Gastrocnemius medialis (tissue), 4 donors: ENCODE measurements at regions not wholly inside any gene's neighbourhood (a gene's known extent, or its start where the extent isn't known, plus 50 kb on each side); places are given as distances from the start of the nearest gene placed in this dataset.

Experiments
- POLR2A ChIP-seq, 2 donors: fragments of 450-650 bp; IDR thresholded peaks; one replicate each; pipeline ENCODE4 v1.6.1; 2017; ENCODE audit warnings: antibody characterized with exemption in 2 of 2, mild to moderate bottlenecking in 2 of 2, moderate library complexity in 2 of 2
- TF ChIP-seq, protein P1 (sequence below), 5 experiments: fragments of 450-650 bp in 3 of 5; fragments of 200-600 bp in 2 of 5; sonication (generic) in 2 of 5; IDR thresholded peaks in 4 of 5; conservative IDR thresholded peaks in 1 of 5; 1 replicate in 4 of 5; 2 replicates in 1 of 5; pipeline ENCODE4 v1.5.1; 2016 to 2019; ENCODE audit warnings: antibody characterized with exemption in 5 of 5, mild to moderate bottlenecking in 3 of 5, moderate library complexity in 3 of 5

DNA sequence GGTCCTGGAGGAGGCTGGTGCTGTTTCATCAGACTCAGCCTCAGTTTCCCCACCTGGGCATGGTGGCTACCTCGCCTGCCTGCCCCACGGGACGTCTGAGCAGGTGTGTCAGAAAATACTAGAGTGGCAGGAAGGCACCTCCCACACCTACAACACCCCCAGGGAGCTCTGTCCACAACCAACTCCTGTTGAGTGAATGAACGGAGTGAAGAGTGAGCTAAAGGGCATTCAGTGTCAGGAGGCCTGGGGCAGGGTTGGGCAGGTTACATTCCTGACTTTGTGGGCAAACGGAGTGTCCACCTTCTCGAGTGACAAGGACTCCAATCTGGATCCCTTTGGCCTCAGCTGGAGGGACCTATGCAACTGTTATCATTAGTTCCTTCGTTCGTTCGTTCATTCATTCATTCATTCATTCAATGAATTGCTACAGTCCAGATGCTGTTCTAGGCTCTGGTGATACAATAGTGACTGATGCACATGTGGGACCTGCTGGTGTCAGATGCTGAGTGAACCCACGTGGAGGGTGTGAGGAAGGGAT, 195.2 kb downstream of the CTTN start:
- TF ChIP-seq POLR2A (IDR thresholded peaks at IDR 0.05): no peak
- TF ChIP-seq, protein P1, sequence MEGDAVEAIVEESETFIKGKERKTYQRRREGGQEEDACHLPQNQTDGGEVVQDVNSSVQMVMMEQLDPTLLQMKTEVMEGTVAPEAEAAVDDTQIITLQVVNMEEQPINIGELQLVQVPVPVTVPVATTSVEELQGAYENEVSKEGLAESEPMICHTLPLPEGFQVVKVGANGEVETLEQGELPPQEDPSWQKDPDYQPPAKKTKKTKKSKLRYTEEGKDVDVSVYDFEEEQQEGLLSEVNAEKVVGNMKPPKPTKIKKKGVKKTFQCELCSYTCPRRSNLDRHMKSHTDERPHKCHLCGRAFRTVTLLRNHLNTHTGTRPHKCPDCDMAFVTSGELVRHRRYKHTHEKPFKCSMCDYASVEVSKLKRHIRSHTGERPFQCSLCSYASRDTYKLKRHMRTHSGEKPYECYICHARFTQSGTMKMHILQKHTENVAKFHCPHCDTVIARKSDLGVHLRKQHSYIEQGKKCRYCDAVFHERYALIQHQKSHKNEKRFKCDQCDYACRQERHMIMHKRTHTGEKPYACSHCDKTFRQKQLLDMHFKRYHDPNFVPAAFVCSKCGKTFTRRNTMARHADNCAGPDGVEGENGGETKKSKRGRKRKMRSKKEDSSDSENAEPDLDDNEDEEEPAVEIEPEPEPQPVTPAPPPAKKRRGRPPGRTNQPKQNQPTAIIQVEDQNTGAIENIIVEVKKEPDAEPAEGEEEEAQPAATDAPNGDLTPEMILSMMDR (IDR thresholded peaks at IDR 0.05 in 4 of 5, conservative IDR thresholded peaks at IDR 0.05 in 1 of 5): no peak
